ENCODE measurements at regions not wholly inside any gene's neighbourhood (a gene's known extent, or its start where the extent isn't known, plus 50 kb on each side); places are given as distances from the start of the nearest gene placed in this dataset.

GRCh38 chr5:25489834-25490538, 845.2 kb upstream of the CDH10 start:
- DNase-seq = no peak
- 65 to 82% (median 72%) methylated on average over 6 of the region's 6 CpGs for WGBS, 5 donors
- no peak overlapping the region for H3K4me3 ChIP-seq
- no peaks in the 10 kb centered on the region for H3K27me3 ChIP-seq (replicated peaks in 1 of 7)
- no peaks in the 10 kb centered on the region for H3K4me1 ChIP-seq
- peaks cover 0 to 13% (median 8%) of the 10 kb centered on the region in 8 donors for H3K9me3 ChIP-seq
- H3K36me3 ChIP-seq = no peaks in the 10 kb centered on the region
- TF ChIP-seq POLR2A (IDR thresholded peaks at IDR 0.05) = no peak
- TF ChIP-seq, protein P1, sequence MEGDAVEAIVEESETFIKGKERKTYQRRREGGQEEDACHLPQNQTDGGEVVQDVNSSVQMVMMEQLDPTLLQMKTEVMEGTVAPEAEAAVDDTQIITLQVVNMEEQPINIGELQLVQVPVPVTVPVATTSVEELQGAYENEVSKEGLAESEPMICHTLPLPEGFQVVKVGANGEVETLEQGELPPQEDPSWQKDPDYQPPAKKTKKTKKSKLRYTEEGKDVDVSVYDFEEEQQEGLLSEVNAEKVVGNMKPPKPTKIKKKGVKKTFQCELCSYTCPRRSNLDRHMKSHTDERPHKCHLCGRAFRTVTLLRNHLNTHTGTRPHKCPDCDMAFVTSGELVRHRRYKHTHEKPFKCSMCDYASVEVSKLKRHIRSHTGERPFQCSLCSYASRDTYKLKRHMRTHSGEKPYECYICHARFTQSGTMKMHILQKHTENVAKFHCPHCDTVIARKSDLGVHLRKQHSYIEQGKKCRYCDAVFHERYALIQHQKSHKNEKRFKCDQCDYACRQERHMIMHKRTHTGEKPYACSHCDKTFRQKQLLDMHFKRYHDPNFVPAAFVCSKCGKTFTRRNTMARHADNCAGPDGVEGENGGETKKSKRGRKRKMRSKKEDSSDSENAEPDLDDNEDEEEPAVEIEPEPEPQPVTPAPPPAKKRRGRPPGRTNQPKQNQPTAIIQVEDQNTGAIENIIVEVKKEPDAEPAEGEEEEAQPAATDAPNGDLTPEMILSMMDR (IDR thresholded peaks at IDR 0.05 in 8 of 11, conservative IDR thresholded peaks at IDR 0.05 in 3 of 11) = no peak
- TF ChIP-seq POLR2AphosphoS5 (IDR thresholded peaks at IDR 0.05) = no peak
- intact Hi-C loops (cut with DNase I; ENCODE audit: low total_unique reads) = no loop called here
- no peak overlapping the region for H3K27ac ChIP-seq

GRCh38 chr5:25488119-25488518, 843.3 kb upstream of the CDH10 start:
- WGBS, 5 donors = 48 to 73% (median 59%) methylated on average over 1 of the region's 1 CpG
- Histone ChIP-seq H3K27ac (no peak overlapping the region), H3K36me3 (no peaks in the 10 kb centered on the region), H3K27me3 (replicated peaks in 1 of 7) (no peaks in the 10 kb centered on the region), H3K4me1 (no peaks in the 10 kb centered on the region), H3K9me3 (peaks cover 0 to 15% (median 11%) of the 10 kb centered on the region in 8 donors), H3K4me3 (no peak overlapping the region)
- intact Hi-C loops (cut with DNase I; ENCODE audit: low total_unique reads) = no loop called here
- TF ChIP-seq, protein P1 (IDR thresholded peaks at IDR 0.05 in 8 of 11, conservative IDR thresholded peaks at IDR 0.05 in 3 of 11) = no peak
- TF ChIP-seq POLR2A (IDR thresholded peaks at IDR 0.05) (no peak), POLR2AphosphoS5 (IDR thresholded peaks at IDR 0.05) (no peak)
- DNase-seq = no peak

DNA sequence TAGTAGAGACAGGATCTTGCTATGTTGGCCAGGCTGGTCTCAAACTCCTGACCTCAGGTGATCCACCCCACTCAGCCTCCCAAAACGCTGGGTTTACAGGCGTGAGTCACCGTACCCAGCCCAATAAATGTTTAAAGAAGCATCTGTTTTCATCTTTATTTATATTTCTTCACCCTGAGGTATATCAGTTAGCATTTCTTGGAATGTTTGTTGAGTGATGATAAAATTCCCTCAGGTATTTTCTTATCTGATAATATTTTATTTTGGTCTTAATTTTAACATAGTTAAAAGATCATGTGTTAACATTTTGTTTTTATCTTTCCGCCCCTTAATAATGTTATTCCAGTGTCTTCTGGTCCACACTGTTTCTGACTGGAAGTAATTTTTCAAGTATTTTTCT, 839.6 kb upstream of the CDH10 start:
- Histone ChIP-seq H3K4me1 (no peaks in the 10 kb centered on the region), H3K27me3 (replicated peaks in 1 of 7) (no peaks in the 10 kb centered on the region), H3K36me3 (no peaks in the 10 kb centered on the region), H3K27ac (no peak overlapping the region), H3K4me3 (no peak overlapping the region), H3K9me3 (peaks cover 0 to 15% (median 11%) of the 10 kb centered on the region in 8 donors)
- no peak for DNase-seq
- WGBS, 5 donors = 87 to 93% (median 90%) methylated on average over 4 of the region's 4 CpGs
- intact Hi-C loops (cut with DNase I; ENCODE audit: low total_unique reads) = no loop called here
- TF ChIP-seq POLR2AphosphoS5 (IDR thresholded peaks at IDR 0.05) = no peak
- TF ChIP-seq POLR2A (IDR thresholded peaks at IDR 0.05) = no peak
- TF ChIP-seq, protein P1 (IDR thresholded peaks at IDR 0.05 in 8 of 11, conservative IDR thresholded peaks at IDR 0.05 in 3 of 11) = no peak

DNA sequence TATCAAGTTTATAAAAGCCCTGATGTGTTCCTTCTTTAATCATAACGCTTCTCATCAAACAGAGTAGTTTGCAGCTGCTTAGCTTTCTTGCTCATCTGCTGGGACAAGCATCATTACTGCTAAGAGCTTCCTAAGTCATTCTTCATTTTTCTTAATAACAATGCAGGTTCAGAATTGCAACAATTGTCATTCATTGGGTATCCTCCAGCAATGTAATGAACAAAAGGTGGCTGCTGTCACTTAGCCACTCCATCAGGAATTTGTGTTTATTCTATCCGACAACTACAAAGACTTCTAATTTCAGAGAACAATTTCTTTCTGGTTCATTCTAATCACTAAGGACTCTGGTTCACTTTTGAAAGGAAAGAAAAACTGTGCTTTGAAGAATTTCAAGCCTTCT, 836.7 kb upstream of the CDH10 start:
- no peak for DNase-seq
- Histone ChIP-seq H3K4me3 (no peak overlapping the region), H3K4me1 (no peaks in the 10 kb centered on the region), H3K27ac (no peak overlapping the region), H3K36me3 (no peaks in the 10 kb centered on the region), H3K9me3 (peaks cover 0 to 15% (median 10%) of the 10 kb centered on the region in 8 donors), H3K27me3 (replicated peaks in 1 of 7) (no peaks in the 10 kb centered on the region)
- 62 to 75% (median 71%) methylated on average over 2 of the region's 2 CpGs for WGBS, 5 donors
- TF ChIP-seq POLR2A (IDR thresholded peaks at IDR 0.05) (no peak), POLR2AphosphoS5 (IDR thresholded peaks at IDR 0.05) (no peak)
- TF ChIP-seq, protein P1 (IDR thresholded peaks at IDR 0.05 in 8 of 11, conservative IDR thresholded peaks at IDR 0.05 in 3 of 11) = no peak
- intact Hi-C loops (cut with DNase I; ENCODE audit: low total_unique reads) = no loop called here
